H1 (cell line): ENCODE measurements at regions not wholly inside any gene's neighbourhood (a gene's known extent, or its start where the extent isn't known, plus 50 kb on each side); places are given as distances from the start of the nearest gene placed in this dataset.

Source experiments
- CHD1 ChIP-seq: IDR thresholded peaks from 2 replicates; pipeline ENCODE4 v1.6.1; 2012; ENCODE audit warnings: low read depth, low read length, improper control_type of control experiment
- E2F6 ChIP-seq: IDR thresholded peaks from 2 replicates; pipeline ENCODE4 v1.6.1; 2012; ENCODE audit warnings: inconsistent platforms
- KDM5A ChIP-seq: fragments of 200-600 bp; IDR thresholded peaks from 2 replicates; pipeline ENCODE4 v1.7.1; 2012; ENCODE audit warnings: mild to moderate bottlenecking, low read length, inconsistent platforms, mixed read lengths
- MAFK ChIP-seq: IDR thresholded peaks from 2 replicates; pipeline ENCODE4 v1.6.1; 2012; ENCODE audit warnings: low read depth, mild to moderate bottlenecking, improper control_type of control experiment, low read length
- TBP ChIP-seq: IDR thresholded peaks from 2 replicates; pipeline ENCODE4 v1.6.1; 2011; ENCODE audit warnings: low read depth, low read length, improper control_type of control experiment
- TF ChIP-seq, protein P1 (sequence below): IDR thresholded peaks from 2 replicates; pipeline ENCODE4 v1.6.1; 2012; ENCODE audit warnings: low read length, inconsistent platforms

- TF ChIP-seq TBP (no peak), CHD1 (no peak), KDM5A (no peak), E2F6 (no peak), MAFK (no peak)
- TF ChIP-seq, protein P1, sequence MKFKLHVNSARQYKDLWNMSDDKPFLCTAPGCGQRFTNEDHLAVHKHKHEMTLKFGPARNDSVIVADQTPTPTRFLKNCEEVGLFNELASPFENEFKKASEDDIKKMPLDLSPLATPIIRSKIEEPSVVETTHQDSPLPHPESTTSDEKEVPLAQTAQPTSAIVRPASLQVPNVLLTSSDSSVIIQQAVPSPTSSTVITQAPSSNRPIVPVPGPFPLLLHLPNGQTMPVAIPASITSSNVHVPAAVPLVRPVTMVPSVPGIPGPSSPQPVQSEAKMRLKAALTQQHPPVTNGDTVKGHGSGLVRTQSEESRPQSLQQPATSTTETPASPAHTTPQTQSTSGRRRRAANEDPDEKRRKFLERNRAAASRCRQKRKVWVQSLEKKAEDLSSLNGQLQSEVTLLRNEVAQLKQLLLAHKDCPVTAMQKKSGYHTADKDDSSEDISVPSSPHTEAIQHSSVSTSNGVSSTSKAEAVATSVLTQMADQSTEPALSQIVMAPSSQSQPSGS, result no peak
- TF ChIP-seq, all 59 proteins: peak for 0
These were observed 130.9 kb downstream of the NDUFA10 start (continued) for GRCh38 chr2:239894276-239894675.
